Left lung (tissue), 4 donors: ENCODE measurements at regions not wholly inside any gene's neighbourhood (a gene's known extent, or its start where the extent isn't known, plus 50 kb on each side); places are given as distances from the start of the nearest gene placed in this dataset.

Experiments
- ATAC-seq: fragments of 200-7000 bp; cut with Tn5 transposase; one replicate; pipeline ENCODE4 v1.9.1; 2020; ENCODE audit warnings: moderate library complexity
- DNase-seq, 4 donors: peaks; one replicate each; pipeline ENCODE4 v3.0.0-alpha.2; 2013 to 2020
- H3K27ac ChIP-seq, 2 donors: fragments of 200-600 bp; sonication (generic) in 1 of 2; one replicate each; pipeline versions ENCODE4 v1.5.0 to v1.8.0; 2020 to 2021
- H3K27me3 ChIP-seq, 2 donors: fragments of 200-600 bp; sonication (generic) in 1 of 2; one replicate each; pipeline versions ENCODE4 v1.5.0 to v1.8.0; 2020 to 2021
- H3K36me3 ChIP-seq, 2 donors: fragments of 200-600 bp; sonication (generic) in 1 of 2; one replicate each; pipeline versions ENCODE4 v1.5.0 to v1.8.0; 2020 to 2021
- H3K4me1 ChIP-seq, 2 donors: fragments of 200-600 bp; one replicate each; pipeline ENCODE4 v1.8.0; 2021
- H3K4me3 ChIP-seq, 2 donors: fragments of 200-600 bp; sonication (generic) in 1 of 2; one replicate each; pipeline versions ENCODE4 v1.5.0 to v1.8.0; 2020 to 2021; ENCODE audit warnings: mild to moderate bottlenecking in 1 of 2
- H3K9me3 ChIP-seq, 2 donors: fragments of 200-600 bp; sonication (generic) in 1 of 2; one replicate each; pipeline versions ENCODE4 v1.5.0 to v1.8.0; 2020 to 2021
- CTCF ChIP-seq, 2 donors: fragments of 200-600 bp; sonication (generic) in 1 of 2; IDR thresholded peaks; one replicate each; pipeline versions ENCODE4 v1.5.0 to v1.8.0; 2021; ENCODE audit warnings: antibody characterized with exemption in 2 of 2
- intact Hi-C, 2 donors: fragments of 100-400 bp; cut with DNase I; formaldehyde crosslinking; loops; one replicate each; pipeline versions ENCODE4 v1.11.2 to v1.14.2; 2022
- donor health status: DM: no; HTN: yes; CAD: no.
- donor health status: DM: no; HTN: no; CAD: no.

GRCh38 chr12:59164991-59165718 is 244.9 kb upstream of the LRIG3 start:
- H3K4me1 ChIP-seq = no peaks in the 10 kb centered on the region
- H3K4me3 ChIP-seq = no peak overlapping the region
- DNase-seq (peak in 2 of 4 donors; percentile 18 to 37), ATAC-seq (peak; percentile 21)
- no peaks in the 10 kb centered on the region for H3K27me3 ChIP-seq
- H3K36me3 ChIP-seq = no peaks in the 10 kb centered on the region
- no peaks in the 10 kb centered on the region for H3K9me3 ChIP-seq
- H3K27ac ChIP-seq = no peak overlapping the region
- peak; percentile 23 to 28 for TF ChIP-seq CTCF (IDR thresholded peaks at IDR 0.05)
- intact Hi-C loops = no loop called here

GRCh38 chr12:59164226-59164625 is 243.9 kb upstream of the LRIG3 start:
- Histone ChIP-seq H3K4me1 (no peaks in the 10 kb centered on the region), H3K36me3 (no peaks in the 10 kb centered on the region), H3K27ac (no peak overlapping the region), H3K9me3 (no peaks in the 10 kb centered on the region), H3K27me3 (no peaks in the 10 kb centered on the region), H3K4me3 (no peak overlapping the region)
- no peak for DNase-seq
- TF ChIP-seq CTCF (IDR thresholded peaks at IDR 0.05) = no peak
- intact Hi-C loops = no loop called here
- ATAC-seq = no peak

- no peak for TF ChIP-seq CTCF (IDR thresholded peaks at IDR 0.05)
- Histone ChIP-seq H3K9me3 (peaks cover 0 to 10% of the 10 kb centered on the region in 2 donors), H3K4me3 (no peak overlapping the region), H3K27ac (no peak overlapping the region), H3K36me3 (no peaks in the 10 kb centered on the region), H3K27me3 (no peaks in the 10 kb centered on the region), H3K4me1 (no peaks in the 10 kb centered on the region)
- no peak for ATAC-seq
- intact Hi-C loops = no loop called here
- no peak for DNase-seq
These were observed 238.4 kb upstream of the LRIG3 start for GRCh38 chr12:59158681-59159080.

- no peak for TF ChIP-seq CTCF (IDR thresholded peaks at IDR 0.05)
- Histone ChIP-seq H3K9me3 (peaks cover 0 to 10% of the 10 kb centered on the region in 2 donors), H3K27me3 (no peaks in the 10 kb centered on the region), H3K27ac (no peak overlapping the region), H3K36me3 (no peaks in the 10 kb centered on the region), H3K4me3 (no peak overlapping the region), H3K4me1 (no peaks in the 10 kb centered on the region)
- intact Hi-C loops = no loop called here
- ATAC-seq = no peak
- no peak for DNase-seq
These were observed 237.8 kb upstream of the LRIG3 start for GRCh38 chr12:59158066-59158465.

GRCh38 chr12:59155448-59155847 is 235.1 kb upstream of the LRIG3 start:
- no peaks in the 10 kb centered on the region for H3K27me3 ChIP-seq
- H3K9me3 ChIP-seq = peaks cover 0 to 10% of the 10 kb centered on the region in 2 donors
- H3K4me1 ChIP-seq = no peaks in the 10 kb centered on the region
- ATAC-seq = no peak
- intact Hi-C loops = no loop called here
- H3K4me3 ChIP-seq = no peak overlapping the region
- DNase-seq = no peak
- H3K27ac ChIP-seq = no peak overlapping the region
- no peaks in the 10 kb centered on the region for H3K36me3 ChIP-seq
- no peak for TF ChIP-seq CTCF (IDR thresholded peaks at IDR 0.05)
